WI38 (cell line): ENCODE measurements at regions not wholly inside any gene's neighbourhood (a gene's known extent, or its start where the extent isn't known, plus 50 kb on each side); places are given as distances from the start of the nearest gene placed in this dataset.

Experiments used
- H3K4me3 ChIP-seq: 2 replicates; pipeline ENCODE4 v1.5.1; 2011; ENCODE audit warnings: low read depth, mild to moderate bottlenecking, control low read depth, low read length
- CTCF ChIP-seq: IDR thresholded peaks from 2 replicates; pipeline ENCODE4 v1.5.1; 2012; ENCODE audit warnings: low read depth, mild to moderate bottlenecking, control low read depth, low read length

GRCh38 chr15:57767481-57767880 is 61.0 kb downstream of the POLR2M start:
- no peak overlapping the region for H3K4me3 ChIP-seq
- TF ChIP-seq CTCF, result no peak

- no peak overlapping the region for H3K4me3 ChIP-seq
- TF ChIP-seq CTCF, result no peak
Observed at GRCh38 chr15:57769266-57769665, 62.8 kb downstream of the POLR2M start.

GRCh38 chr15:57770495-57770894 is 64.0 kb downstream of the POLR2M start:
- H3K4me3 ChIP-seq, result no peak overlapping the region
- no peak for TF ChIP-seq CTCF

GRCh38 chr15:57772223-57772957 is 65.9 kb downstream of the POLR2M start:
- TF ChIP-seq CTCF, result no peak
- no peak overlapping the region for H3K4me3 ChIP-seq

GRCh38 chr15:57773051-57773450 is 66.5 kb downstream of the POLR2M start:
- no peak for TF ChIP-seq CTCF
- H3K4me3 ChIP-seq, result no peak overlapping the region

- no peak for TF ChIP-seq CTCF
- no peak overlapping the region for H3K4me3 ChIP-seq
Observed at GRCh38 chr15:57777003-57777402, 70.5 kb downstream of the POLR2M start.

GRCh38 chr15:57780471-57780870 is 74.0 kb downstream of the POLR2M start:
- H3K4me3 ChIP-seq, result no peak overlapping the region
- no peak for TF ChIP-seq CTCF
